ENCODE measurements at regions not wholly inside any gene's neighbourhood (a gene's known extent, or its start where the extent isn't known, plus 50 kb on each side); places are given as distances from the start of the nearest gene placed in this dataset.

GRCh38 chr6:71395731-71396409 lies 107.3 kb downstream of the OGFRL1 start (continued):
- no peak for TF ChIP-seq WRNIP1 (IDR thresholded peaks at IDR 0.05; ENCODE audit: borderline replicate concordance, low read depth, low read length)

- POLR2A ChIA-PET, result no interaction called here
- WGBS (ENCODE audit: insufficient coverage, insufficient replicate concordance, low lambda C conversion rate, missing lambda C conversion rate), result 3% methylated on average over 2 of the region's 2 CpGs
- DNase-seq (ENCODE audit: low read depth, low spot score), result peak; percentile 16
- Histone ChIP-seq H3K79me2 (ENCODE audit: control insufficient read depth, insufficient read depth, low read length) (no peaks in the 10 kb centered on the region), H3K4me2 (ENCODE audit: control insufficient read depth, insufficient read depth) (no peak overlapping the region), H4K20me1 (ENCODE audit: control insufficient read depth, insufficient read depth) (no peaks in the 10 kb centered on the region), H3K27me3 (replicated peaks in 1 of 2; ENCODE audit: control insufficient read depth in 2 of 2, insufficient read depth in 2 of 2, low read length in 1 of 2) (no peaks in the 10 kb centered on the region), H3K9ac (ENCODE audit: control insufficient read depth, insufficient read depth, low read length) (no peak overlapping the region), H3K9me3 (replicated peaks; ENCODE audit: control insufficient read depth, insufficient read depth, low read length) (no peaks in the 10 kb centered on the region), H3K27ac (ENCODE audit: control insufficient read depth, insufficient read depth) (no peak overlapping the region), H3K4me1 (ENCODE audit: control insufficient read depth, insufficient read depth, low read length) (no peaks in the 10 kb centered on the region), H2AFZ (ENCODE audit: control insufficient read depth, low read depth, low read length) (no peak overlapping the region), H3K4me3 (no peak overlapping the region), H3K36me3 (ENCODE audit: control insufficient read depth in 2 of 2, insufficient read depth in 2 of 2, low read length in 1 of 2) (no peaks in the 10 kb centered on the region)
- no peak for FAIRE-seq
- SMC1A ChIA-PET (ENCODE audit: uncharacterized antibody, unreplicated experiment), result interaction anchor here (1.4 to 2.0 kb wide), 2 partner anchors 11 to 132 kb away, joined by 3 to 9 read pairs; no protein-coding TSS in a partner anchor
- RAD21 ChIA-PET (ENCODE audit: unreplicated experiment), result interaction anchor here (1.4 kb wide), 1 partner anchor 12 kb away, joined by 3 read pairs; no protein-coding TSS in a partner anchor
- peak; percentile 96 for ATAC-seq
- CTCF ChIA-PET, result interaction anchor here (0.8 to 1.5 kb wide), 2 partner anchors 11 to 85 kb away, joined by 6 read pairs; no protein-coding TSS in a partner anchor
- in situ Hi-C loops (cut with MboI) (no loop called here), intact Hi-C loops (cut with micrococcal nuclease; ENCODE audit: unreplicated experiment) (no loop called here)
- TF ChIP-seq NFIC (IDR thresholded peaks at IDR 0.05; ENCODE audit: low read depth, low read length), result no peak
- no peak for TF ChIP-seq ZBTB4 (CRISPR knock-in tag; IDR thresholded peaks at IDR 0.05)
- no peak for TF ChIP-seq STAT1 (conservative IDR thresholded peaks at IDR 0.05)
- TF ChIP-seq ASH2L (IDR thresholded peaks at IDR 0.05; ENCODE audit: borderline replicate concordance, low read depth), result no peak
- no peak for TF ChIP-seq TAF1 (IDR thresholded peaks at IDR 0.05; ENCODE audit: borderline replicate concordance, low read depth, low read length)
- TF ChIP-seq PRDM15 (CRISPR knock-in tag; IDR thresholded peaks at IDR 0.05), result no peak
- TF ChIP-seq IRF4 (IDR thresholded peaks at IDR 0.05; ENCODE audit: low read depth, low read length), result peak; percentile 33; the same call in 1 of the 2 replicates
- no peak for TF ChIP-seq USF2 (IDR thresholded peaks at IDR 0.05; ENCODE audit: borderline replicate concordance, low read depth, low read length)
- TF ChIP-seq NR2C1 (IDR thresholded peaks at IDR 0.05), result no peak
- TF ChIP-seq NBN (IDR thresholded peaks at IDR 0.05), result no peak
- no peak for TF ChIP-seq ESRRA (IDR thresholded peaks at IDR 0.05; ENCODE audit: low read length)
- TF ChIP-seq JUNB (IDR thresholded peaks at IDR 0.05), result peak; percentile 85
- TF ChIP-seq IKZF2 (IDR thresholded peaks at IDR 0.05), result peak in 1 of 2 experiments; percentile 14; a peak in 1 of 4 replicates
- BruUV-seq (replicated peaks), result no TSS peak
Observed at GRCh38 chr6:71396410-71396801, 107.8 kb downstream of the OGFRL1 start.
